Urothelium cell line (cell line): ENCODE measurements at regions not wholly inside any gene's neighbourhood (a gene's known extent, or its start where the extent isn't known, plus 50 kb on each side); places are given as distances from the start of the nearest gene placed in this dataset.

Experiments
- DNase-seq: peaks from one replicate; pipeline ENCODE4 v3.0.0; 2011; ENCODE audit warnings: low spot score, mixed read lengths
- FAIRE-seq: peaks from 2 replicates; lab custom pipeline; 2011; peaks lifted over from hg19 to GRCh38; lab: Jason Lieb, UNC

DNA sequence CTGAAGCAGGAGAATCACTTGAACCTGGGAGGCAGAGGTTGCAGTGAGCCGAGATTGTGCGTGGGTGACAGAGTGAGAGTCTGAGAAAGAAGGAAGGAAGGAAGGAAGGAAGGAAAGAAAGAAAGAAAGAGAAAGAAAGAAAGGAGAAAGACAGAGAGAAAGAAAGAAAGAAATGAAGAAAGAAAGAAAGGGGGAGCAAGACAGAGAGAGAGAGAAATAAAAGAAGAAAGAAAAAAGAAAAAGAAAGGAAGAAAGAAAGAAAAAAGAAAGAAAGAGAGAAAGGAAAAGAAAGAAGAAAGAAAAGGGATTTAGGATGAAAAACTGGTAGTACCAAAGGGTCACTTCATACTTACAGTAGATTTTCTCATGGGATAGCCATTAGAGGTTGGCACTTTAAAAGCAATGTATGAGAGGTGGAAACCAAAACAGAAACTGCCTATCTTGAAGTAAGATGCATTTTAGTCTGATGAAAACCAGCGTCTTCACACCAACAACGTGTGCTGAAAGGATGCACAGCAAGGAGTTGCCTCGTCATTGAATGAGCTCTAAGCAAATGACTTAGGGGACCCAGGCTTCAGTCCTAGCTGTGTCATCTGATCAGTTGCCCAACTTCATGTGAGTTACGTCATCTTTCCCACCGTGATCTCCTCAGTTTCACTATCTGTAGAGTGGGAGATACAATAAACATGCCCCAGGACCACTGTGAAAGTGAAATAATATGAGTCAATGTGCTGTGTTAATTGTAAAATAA, 133.9 kb upstream of the NEDD9 start:
- FAIRE-seq (no peak), DNase-seq (no peak)

DNA sequence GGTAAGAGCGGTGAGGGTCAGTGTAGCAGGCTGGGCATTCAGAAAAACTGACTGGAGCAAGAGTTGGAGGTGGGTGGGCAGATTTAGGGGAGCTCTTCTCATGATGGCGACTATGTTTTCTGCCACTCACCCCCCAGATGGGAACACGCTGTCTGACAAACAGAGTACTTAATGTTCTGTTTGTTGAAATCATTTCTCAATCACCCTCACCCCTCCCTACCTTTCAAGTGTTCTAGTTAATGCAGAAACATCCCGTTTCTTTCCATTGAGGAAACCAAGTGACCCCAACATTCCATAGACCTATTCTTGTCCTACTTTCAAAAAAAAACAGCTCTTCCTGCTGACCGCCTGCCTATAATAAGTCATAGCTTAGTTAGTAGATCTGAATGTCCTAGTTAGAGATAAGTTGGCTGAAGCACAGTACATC, 132.5 kb upstream of the NEDD9 start:
- FAIRE-seq (no peak), DNase-seq (no peak)

DNA sequence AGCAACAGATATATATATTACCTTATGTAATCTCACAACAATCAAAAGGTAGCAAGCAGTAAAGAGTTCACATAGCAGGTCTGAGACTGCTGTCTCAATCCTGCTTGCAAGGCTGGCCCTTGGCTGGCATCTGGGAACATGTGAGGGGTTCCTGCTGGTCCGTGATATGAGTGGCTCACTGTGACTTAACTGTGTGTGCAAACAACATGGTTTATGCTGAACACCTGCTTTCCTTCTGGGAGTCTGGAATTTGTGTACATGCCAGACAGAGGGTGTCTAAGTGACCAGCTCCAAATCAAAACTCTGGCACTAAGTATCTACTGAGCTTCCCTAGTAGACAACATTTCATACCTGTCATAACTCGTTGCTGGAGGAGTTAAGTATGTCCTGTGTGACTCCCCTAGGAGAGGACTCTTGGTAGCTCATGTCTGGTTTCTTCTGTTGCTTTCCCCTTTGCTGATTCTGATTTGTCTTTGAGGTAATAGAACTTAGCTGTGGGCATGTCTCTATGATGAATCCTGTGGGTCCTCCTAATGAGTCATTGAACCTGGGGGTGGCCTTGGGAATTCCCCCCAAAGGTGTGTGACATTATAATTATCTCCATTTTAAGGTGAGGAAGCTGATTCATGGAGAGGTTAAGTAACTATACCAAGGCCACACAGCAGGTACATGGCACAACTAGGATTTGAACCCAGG, 131.6 kb upstream of the NEDD9 start:
- DNase-seq = no peak
- no peak for FAIRE-seq

DNA sequence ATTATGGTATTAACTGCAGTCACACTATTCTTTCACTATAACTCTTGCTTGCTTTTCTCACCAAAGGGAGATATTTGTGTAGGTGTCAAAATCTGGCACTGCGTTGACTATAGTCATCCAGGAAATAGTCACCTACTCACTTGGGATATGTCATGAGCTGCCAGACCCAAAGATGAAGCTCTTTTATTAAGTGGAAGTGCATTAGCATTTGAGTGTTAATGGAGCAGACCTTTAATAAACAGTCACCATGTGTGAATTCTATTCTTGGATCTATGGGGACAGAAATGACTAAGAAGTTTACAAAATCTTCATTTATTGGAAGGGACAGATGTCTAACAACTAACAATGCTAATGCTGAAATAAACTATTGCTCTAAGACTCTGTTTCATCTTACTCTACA, 130.1 kb upstream of the NEDD9 start:
- FAIRE-seq = no peak
- DNase-seq = no peak

DNA sequence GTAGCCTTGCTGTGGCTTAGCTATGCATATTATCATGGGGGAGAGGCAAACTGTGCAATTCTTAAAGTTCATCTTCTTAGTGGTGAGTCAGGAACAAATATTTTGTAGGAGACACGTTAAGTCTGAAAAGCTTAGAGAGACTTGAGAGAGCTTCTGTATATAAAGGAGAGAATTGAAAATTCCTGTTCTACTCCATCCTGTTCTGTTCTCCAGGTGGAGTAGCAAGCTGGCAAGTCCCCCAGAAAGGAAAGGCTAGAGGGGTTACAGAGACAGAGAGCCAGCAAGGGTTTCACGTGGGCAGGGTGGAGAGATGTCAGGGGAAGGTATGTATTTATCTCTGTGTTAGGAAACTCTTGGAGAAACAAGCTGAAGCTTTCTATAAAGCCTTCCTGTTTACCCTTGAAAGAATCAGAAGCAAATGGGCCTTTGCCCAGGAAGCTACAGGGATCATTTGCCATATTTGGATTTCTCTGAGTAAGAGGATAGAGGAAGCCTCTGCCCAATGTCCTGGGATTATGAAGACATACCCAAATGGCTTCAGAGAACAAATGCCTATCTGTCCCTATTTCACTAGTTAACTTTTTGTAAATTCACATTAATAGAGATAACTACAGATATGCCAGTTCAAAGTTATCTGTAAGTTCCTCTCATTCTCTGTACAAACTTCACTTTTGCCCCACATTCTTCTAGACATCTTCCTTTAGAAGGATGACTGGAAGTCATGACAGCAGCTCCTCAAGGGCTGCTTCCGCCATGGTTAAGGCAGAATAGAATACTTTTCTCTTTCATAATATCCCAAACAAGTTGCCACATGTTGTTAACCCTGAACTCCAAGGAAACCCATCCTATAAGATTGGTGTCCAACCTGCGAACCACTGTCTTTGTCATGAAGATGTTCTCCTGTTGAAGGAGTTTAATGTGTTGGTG, 126.7 kb upstream of the NEDD9 start:
- FAIRE-seq (no peak), DNase-seq (no peak)

DNA sequence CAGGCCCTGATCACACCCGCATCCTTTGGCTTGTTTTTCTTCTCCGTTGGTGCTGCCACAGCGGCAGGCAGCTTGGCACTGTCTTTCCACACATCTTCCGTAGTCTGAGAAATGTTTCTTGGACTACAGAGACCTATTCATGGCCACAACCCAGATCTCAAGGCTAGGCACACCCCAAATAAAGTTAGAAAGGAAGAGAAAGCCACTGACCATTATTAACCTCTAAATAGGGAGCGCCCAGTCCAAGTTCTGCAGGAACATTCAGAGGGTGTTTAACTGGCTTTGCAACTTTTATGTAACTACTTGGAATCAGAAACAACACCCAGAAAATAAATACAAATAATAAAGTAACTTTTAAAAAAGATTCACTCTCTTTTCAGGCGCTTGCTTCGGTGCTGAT, 124.8 kb upstream of the NEDD9 start:
- DNase-seq = no peak
- FAIRE-seq = no peak

DNA sequence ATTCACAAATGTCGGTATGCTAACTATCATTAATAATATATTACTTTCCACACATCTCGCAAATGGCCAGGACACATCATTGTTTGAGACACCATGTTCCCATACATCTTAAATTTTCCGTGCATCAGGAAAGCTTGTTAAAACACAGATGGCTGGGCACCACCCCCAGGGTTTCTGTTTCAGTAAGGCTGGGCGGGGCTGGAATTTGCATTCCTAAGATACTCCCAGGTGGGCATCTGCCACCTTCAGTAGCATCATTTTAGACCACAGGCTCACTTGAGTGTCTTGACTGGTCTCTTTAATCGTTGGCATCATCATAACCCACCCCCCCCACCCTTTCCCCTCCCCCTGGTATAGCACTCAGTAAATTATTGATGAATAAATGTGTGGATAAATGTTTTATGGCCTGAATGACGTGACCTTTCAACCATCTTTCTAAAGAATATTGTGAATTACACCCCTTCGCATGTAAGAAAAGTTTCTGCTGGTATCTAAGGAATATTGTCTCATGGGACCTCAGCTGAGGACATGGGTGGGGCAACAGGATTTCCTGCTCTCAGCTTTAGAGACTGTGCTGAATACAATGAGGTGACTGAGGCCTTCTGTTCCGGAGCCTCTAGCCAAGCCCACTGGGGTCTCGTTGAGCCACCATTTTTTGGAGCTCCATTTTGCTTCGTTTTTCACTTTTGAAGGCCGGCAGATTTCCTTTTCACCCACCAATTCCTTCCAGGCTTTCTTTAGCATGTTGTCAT, 124.1 kb upstream of the NEDD9 start:
- no peak for FAIRE-seq
- no peak for DNase-seq

DNA sequence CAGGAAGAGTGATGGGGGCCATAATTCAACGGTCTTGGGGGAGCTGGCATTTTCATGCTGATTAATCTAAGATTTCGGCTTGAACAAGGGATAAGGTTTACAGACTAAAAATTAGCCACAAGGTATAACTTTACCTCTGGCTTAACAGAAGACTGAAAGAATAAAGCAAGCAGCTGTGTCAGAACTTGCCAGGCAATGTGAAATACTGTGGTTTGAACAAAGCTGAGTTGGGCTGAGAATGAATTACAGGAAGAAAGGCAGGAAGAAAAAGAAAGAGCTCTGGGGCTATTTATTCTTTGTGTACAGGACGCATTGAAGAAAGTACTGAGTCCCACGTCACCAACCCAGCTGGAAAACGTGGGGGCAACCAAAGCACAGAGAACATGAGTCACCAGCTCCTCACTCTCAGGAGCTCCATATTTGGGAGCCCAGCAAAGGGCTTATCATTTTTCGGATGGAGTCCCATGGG, 121.5 kb upstream of the NEDD9 start:
- DNase-seq (no peak), FAIRE-seq (no peak)

DNA sequence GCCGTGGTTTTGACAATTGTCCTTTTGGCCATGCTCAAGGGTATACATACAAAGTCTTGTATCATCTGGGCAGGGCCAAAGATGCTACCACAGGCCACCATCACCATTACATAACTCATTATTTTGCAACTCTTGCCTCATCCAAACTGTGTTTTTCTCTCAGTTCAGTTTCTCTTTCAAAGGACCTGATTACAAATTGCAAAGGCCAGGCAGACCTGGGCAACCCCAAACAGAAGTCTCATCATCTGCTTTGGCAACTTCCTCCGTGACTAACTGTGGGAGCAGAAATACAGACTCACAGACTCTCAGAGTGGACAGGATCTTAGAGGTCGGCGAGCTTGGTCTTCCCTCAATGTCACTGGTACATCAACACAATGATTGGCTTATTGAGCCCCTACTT, 117.8 kb upstream of the NEDD9 start:
- DNase-seq (no peak), FAIRE-seq (no peak)

DNA sequence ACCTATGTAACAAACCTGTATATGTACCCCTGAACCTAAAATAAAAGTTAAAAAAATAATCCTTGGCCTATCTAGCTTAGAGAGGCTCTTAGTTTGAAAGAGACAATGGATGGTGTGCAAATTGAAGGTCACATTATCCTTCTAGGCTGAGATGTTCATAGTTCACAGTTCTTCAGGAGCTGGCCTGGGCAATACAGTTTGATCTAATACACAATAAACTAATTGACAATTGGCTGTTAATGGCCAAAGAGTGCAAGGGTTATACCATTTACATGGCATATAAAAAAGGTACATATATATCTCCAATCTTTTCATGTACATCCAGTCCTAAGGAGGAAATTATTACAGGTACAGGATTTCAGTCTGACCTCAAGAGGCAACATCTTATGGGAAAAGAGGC, 117.4 kb upstream of the NEDD9 start:
- DNase-seq (no peak), FAIRE-seq (no peak)

DNA sequence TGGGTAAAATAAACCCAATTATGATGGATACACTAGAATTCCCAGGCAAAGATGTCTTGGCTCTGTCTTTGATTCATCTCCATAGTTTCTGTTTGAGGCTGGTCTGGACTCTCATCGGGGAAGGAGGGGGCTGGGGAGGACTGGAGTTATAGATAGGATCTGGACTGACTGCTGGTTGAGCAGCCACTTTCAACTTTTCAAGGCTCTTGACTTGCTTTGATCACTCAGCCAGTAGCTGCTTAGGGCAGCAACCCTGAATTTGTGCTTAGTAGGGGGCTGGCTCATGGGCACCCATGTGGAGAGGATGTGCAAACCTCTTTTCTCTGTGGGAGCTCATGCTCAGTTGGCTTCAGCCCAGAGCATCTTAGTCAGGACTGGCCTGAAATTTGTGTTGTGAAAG, 114.0 kb upstream of the NEDD9 start:
- no peak for FAIRE-seq
- no peak for DNase-seq

DNA sequence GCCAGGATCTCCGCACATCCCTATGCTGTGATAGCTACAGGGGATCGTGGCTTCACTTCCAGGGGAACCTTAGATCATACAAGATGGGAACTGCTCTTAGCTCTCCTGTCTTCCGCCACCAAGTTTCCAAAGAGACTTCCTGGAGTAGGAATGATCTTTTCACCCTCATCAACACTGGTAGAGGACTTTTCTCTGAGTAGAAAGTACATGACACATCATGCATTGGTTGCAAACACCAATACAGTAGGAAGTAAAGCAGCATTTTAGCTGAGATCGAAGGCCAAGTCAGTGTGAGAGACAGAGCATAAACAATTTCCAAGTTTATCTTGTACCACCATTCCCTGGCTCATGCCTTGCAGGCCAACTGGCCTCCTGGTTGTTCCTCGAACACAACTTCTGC, 113.1 kb upstream of the NEDD9 start:
- FAIRE-seq (no peak), DNase-seq (no peak)

DNA sequence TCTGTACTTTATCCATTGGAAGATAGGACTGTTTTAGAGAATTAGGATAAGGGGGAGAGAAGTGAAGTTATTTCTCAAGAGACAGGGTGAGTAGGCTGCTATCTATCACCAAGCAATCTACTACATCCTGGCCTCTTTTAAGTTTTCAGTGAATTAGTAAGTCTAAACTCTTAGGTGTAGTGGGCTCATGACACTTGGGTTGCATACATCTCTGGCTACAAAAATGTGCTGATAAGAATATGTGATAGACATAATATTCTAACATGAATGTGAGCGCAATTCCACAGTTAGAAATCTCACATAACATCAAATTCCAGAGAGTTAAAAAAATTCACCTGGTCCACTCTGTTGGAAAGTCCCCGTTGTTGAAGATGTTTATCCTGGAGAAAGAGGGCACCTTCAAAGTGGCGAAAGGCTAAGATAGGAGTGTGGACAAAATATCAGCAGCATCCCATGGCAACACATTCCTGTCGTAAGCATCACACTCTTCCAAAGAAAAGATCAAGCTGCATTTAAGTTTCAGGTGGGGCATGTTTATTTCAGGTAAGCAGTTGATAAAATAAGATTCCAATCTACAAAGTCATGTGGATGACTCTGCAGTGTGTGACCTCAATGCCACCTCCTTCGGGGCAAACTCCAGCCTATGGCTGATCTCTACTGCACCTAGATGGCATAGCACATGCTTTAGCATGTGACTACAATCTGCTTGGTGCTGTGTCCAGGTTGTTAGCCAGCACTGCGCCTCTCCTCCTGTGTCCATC, 111.7 kb upstream of the NEDD9 start:
- peak; percentile 58 for DNase-seq
- FAIRE-seq = no peak

DNA sequence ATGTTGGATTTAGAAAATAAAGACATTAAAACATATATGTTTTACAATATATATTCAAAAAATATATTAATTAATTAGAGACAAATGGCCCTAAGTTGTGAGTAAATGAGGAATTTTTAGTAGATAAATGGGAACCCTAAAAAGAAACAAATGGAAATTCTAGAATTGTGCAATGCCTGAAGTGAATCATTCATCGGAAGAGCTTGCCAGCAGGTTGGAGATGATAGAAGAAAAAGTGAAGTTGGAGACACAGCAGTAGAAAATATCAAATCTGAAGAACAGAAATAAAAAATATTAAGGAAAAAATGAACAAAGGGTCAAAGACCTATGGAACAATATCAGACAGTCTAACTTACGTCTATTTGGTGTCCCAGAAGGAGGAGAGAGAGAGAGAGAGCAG, 109.4 kb upstream of the NEDD9 start:
- DNase-seq (no peak), FAIRE-seq (no peak)

DNA sequence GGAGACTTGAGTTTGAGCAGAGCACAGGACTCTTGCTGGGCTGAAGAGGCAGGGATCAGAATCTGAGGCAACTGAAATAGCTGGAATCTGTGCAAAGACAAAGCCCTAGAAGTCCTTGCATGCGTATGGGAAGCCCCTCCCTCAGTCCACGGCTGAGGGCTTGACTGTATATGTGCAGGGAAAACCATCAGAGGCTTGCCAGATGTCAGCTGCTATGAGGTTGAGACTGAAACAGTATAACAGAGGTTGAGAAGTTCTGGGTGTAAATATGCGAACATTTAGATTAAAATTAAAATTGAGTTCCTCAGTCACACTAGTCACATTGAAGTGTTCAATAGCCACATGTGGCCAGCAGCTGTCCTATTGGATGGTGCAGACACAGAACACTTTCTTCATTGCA, 108.8 kb upstream of the NEDD9 start:
- FAIRE-seq (no peak), DNase-seq (no peak)

DNA sequence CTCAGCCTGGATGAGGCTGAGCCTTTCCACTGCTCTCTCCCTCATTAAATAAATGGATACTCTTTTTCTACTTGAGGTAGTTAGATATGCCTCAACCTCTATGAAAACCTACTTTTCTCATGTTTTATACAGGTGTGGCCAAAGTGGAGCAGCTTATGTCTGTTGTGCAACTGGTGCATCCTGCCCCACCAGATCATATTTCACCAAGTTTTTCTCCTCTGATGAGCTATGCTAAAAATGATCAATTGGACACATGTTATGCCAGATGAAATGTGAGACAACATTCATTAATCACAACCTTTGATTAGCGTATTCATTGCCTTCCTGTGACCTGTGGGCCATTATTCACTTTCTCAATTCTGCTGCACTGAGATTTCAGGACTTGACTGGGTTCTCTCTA, 106.9 kb upstream of the NEDD9 start:
- DNase-seq (no peak), FAIRE-seq (no peak)

DNA sequence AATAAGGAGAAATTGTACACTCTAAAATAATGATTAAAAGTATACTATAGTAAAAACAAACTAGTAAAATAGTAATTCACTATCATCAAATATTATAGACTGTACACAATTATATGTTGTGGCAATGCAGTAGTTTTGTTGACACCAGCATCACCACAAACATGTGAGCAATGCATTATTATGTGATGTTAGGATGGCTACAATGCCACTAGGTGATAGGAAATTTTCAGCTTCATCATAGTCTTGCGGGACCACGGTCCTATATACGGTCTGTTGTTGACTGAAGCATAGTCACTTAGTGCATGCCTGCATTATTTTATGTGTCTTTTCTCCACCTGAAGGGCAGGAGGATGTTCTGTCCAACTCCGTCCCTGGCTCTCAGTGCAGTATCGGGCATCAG, 104.8 kb upstream of the NEDD9 start:
- FAIRE-seq (no peak), DNase-seq (no peak)

DNA sequence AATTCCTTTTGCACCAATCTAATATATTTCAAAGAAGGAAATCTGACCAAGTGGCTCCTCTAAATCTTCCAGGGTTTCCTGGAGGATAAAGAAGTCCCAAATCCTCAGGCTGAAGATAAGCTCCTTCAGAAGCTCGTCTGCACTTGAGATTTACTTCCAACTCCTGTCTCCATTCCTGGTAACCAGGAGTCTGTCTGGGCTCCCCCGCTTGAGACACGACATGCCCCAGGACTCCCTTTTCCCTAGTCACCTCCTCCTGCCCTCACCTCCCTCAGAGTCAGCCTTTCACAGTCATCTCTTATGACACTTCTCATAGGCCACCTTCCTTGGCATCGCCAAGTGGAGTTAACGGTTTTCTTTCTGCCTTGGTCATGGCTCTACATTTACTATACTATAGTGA, 103.4 kb upstream of the NEDD9 start:
- FAIRE-seq (no peak), DNase-seq (no peak)

DNA sequence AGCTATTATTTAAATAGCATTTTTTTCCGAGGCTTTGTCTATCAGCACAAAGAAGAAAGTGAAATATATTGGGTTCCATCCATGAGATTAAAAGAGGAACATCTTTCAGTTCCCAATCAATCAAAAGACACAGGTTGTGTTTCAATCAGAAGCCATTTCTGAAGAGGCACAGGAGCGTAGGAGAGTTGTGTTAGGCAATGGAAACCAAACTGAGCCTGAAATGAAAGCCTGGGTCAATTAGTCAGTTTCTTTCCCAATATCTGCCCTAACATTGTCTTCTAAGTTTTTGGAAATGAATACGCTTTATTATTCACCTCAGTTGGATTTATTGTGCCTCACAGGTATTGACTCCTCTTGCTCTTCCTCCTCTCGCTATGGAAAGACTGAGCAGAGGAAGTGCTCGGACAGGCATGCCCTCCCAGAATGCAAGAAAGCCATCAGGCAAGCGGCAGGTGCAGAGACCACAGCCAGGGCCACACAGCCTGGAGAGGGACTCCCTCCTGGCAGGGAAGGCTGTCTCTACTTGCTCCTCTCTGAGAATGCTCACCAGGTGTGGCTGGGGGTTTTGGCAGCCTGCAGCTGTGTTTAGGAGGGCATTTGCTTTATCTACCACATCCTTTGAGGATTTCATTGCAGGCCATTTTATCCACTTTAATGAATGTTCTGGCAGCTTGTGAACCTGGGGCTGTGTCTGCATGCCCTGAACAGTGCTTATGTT, 100.8 kb upstream of the NEDD9 start:
- FAIRE-seq (no peak), DNase-seq (no peak)
